Suprapubic skin (tissue), 3 donors: ENCODE measurements at regions not wholly inside any gene's neighbourhood (a gene's known extent, or its start where the extent isn't known, plus 50 kb on each side); places are given as distances from the start of the nearest gene placed in this dataset.

Experiments used
- CTCF ChIP-seq, 2 donors: fragments of 200-600 bp in 1 of 2; fragments of 450-650 bp in 1 of 2; sonication (generic) in 1 of 2; IDR thresholded peaks; one replicate each; pipeline ENCODE4 v1.5.1; 2016 to 2019; ENCODE audit warnings: antibody characterized with exemption in 2 of 2, mild to moderate bottlenecking in 1 of 2, moderate library complexity in 1 of 2
- POLR2A ChIP-seq, 2 donors: fragments of 450-650 bp; IDR thresholded peaks; one replicate each; pipeline ENCODE4 v1.6.1; 2017; ENCODE audit warnings: antibody characterized with exemption in 2 of 2, mild to moderate bottlenecking in 2 of 2, moderate library complexity in 2 of 2

GRCh38 chr5:122704247-122705036, 70.4 kb upstream of the SNX2 start:
- TF ChIP-seq POLR2A (IDR thresholded peaks at IDR 0.05) (no peak), CTCF (IDR thresholded peaks at IDR 0.05) (peak; percentile 25 to 40)
